Smooth muscle cell of the brain vasculature (primary cell): ENCODE measurements at regions not wholly inside any gene's neighbourhood (a gene's known extent, or its start where the extent isn't known, plus 50 kb on each side); places are given as distances from the start of the nearest gene placed in this dataset.

Source experiments
- DNase-seq: peaks from one replicate; pipeline ENCODE4 v3.0.0-alpha.2; 2012; ENCODE audit warnings: low read depth, low spot score

GRCh38 chr1:114342376-114342775 lies 168.6 kb downstream of the TRIM33 start:
- no peak for DNase-seq

DNA sequence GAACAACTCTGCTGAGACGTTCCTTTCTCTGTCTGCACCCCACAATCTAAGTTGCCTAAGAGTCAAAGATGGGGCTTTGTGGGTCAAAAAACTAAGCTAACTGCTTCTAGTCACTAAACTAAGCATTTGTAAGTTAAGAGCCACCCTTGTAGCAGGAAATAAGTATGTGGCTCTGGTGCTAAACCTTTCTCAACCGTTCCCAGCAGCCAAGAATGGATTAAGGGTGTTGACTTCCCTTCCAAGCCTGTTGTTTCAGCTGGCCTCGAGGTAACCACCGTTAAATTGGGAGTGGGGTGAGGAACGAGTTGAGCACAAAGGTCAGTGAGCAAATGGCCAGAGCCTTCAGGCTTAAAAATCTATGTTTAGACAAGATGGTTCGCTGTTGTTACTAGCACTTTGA lies 169.1 kb downstream of the TRIM33 start:
- DNase-seq: no peak

DNA sequence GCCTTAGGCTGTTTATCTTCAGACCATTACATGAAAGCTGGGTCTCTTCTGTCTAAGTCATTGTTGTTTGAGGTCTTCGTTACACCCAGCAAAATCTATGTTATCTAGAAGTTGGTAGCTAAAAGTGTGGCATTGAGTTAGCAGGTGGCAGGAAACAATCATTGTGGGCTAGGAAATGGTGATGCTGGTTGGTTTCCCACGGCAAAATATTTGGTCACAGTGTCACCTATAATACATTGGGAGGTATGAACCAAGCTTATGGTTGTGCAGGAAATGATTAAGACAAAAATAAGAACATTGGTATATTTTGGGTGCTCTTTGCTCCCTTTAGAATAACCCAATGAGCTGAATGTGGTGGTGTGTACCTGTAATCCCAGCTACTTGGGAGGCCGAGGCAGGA lies 169.7 kb downstream of the TRIM33 start:
- no peak for DNase-seq

- DNase-seq: no peak
These were observed 170.1 kb downstream of the TRIM33 start for GRCh38 chr1:114340892-114341291.

GRCh38 chr1:114339379-114339778 lies 171.6 kb downstream of the TRIM33 start:
- no peak for DNase-seq

- no peak for DNase-seq
These were observed 172.7 kb downstream of the TRIM33 start for GRCh38 chr1:114338191-114338890.

GRCh38 chr1:114337417-114337816 lies 173.6 kb downstream of the TRIM33 start:
- DNase-seq: no peak

GRCh38 chr1:114336360-114336759 lies 174.6 kb downstream of the TRIM33 start:
- no peak for DNase-seq

DNA sequence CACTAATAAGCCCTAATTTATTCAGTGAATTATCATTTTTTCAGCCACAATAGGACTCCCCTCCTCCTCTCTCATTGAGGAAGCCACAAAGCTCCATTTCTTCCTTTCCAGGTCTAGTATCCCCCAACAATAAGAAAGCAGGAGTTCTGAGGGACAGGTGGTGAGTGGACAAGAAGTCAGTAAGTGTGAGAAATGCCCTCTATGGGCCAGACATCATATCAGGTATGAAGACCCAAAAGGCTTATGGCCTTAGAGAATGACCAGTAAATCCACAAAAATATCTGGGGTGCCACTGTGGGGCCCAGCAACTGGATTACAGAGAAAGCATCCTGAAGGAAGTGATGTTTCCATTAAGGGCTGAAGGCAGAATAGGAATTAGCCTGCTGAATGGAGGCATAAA lies 175.7 kb downstream of the TRIM33 start:
- no peak for DNase-seq

DNA sequence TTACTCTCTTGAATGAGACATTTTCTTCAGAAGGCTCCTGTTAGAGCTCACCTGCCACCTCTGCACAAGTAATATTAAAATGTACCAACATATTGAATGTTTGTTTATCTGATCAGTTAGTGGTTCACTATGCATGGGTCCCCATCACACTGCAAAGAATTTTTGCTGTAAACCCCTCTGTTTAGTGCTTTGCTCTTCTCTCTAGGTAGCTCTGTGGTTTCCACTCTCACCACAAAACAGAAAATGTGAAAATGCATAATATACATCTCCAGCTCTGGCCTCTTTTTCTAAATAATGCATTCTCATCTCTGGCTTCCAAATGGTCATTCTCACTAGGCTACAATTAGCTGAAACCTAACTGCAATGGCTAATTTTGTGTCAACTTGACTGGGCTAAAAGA lies 176.7 kb downstream of the TRIM33 start:
- no peak for DNase-seq

DNA sequence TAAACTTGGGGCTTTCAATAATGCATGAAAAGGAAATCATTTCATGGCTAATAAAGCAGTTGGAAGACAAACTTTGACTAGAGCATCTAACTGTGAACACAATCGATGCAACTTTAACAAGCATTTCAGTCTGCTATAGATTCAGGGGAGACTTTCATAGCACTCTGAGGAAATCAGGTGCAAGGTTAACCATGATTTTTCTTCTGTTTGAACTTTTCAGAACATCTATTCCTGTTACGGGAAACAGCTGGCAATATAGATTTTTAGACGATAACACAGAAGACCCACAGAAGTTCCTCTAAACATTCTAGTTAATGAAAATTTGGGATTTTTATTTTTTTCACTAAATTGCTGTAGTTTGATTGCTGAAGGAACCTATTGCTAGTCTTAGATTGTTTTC lies 177.3 kb downstream of the TRIM33 start:
- DNase-seq: no peak

GRCh38 chr1:114331936-114332335 lies 178.3 kb upstream of the SYT6 start:
- no peak for DNase-seq

- no peak for DNase-seq
These were observed 176.8 kb upstream of the SYT6 start for GRCh38 chr1:114330451-114330983.

- no peak for DNase-seq
These were observed 174.8 kb upstream of the SYT6 start for GRCh38 chr1:114328361-114328904.

GRCh38 chr1:114324662-114324965 lies 170.9 kb upstream of the SYT6 start:
- DNase-seq: no peak

GRCh38 chr1:114323959-114324661 lies 170.4 kb upstream of the SYT6 start:
- no peak for DNase-seq

DNA sequence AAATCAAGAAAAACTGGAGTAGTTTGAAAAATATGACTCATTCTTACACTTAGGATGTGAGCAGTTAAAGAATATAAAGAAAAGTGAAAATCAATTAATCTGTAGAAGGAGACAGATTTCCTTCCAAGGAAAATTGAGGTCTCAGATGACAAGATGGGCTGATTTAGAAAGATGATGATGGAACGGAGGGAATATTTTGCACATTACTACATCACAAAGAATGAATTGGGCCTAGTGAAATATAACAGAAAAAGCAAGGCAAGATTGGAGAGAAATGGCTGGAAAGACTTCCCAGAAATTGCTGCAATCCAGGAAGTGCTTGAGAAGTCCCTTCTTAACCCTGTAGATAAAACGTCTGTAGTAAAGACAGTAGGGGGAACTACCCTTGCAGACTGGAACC lies 169.1 kb upstream of the SYT6 start:
- DNase-seq: no peak

GRCh38 chr1:114322207-114322606 lies 168.5 kb upstream of the SYT6 start:
- no peak for DNase-seq

DNA sequence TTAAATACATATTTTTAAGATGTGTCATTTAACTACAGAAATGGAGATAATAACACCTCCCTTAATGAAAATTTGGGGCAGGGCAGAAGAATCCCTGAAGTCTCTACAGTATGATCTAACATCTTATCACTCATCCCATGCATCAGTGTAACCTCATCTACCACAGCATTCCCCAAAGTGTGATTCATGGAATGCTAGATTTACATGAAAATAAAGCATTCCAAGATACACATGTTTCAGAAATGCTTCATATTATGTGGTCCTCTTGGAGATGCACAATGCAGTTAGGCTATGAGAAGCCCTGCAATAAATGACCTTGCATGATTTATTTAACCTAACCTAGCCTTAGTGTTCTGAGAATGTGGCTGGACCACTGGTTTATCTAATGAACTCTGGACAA lies 166.9 kb upstream of the SYT6 start:
- no peak for DNase-seq

- DNase-seq: no peak
These were observed 165.7 kb upstream of the SYT6 start for GRCh38 chr1:114319418-114319817.

- no peak for DNase-seq
These were observed 165.3 kb upstream of the SYT6 start for GRCh38 chr1:114318961-114319360.

DNA sequence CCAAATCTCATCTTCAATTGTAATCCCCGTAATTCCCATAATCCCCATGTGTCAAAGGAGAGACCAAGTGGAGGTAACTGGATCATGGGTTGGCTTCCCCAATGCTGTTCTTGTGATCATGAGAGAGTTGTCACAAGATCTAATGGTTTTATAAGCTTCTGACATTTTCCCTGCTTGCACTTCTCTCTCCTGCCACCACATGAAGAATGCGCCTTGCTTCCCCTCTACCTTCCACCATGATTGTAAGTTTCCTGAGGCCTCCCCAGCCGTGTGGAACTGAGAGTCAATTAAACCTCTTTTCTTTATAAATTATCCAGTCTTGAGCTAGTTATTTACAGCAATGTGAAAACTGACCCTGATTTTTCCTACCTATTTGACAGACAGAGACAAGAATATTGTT lies 162.5 kb upstream of the SYT6 start:
- no peak for DNase-seq

- no peak for DNase-seq
These were observed 162.0 kb upstream of the SYT6 start for GRCh38 chr1:114315631-114316030.
